GM12878 (cell line): ENCODE measurements at regions not wholly inside any gene's neighbourhood (a gene's known extent, or its start where the extent isn't known, plus 50 kb on each side); places are given as distances from the start of the nearest gene placed in this dataset.

ENCODE experiments used
- ATAC-seq: fragments of 200-7000 bp; cut with Tn5 transposase; 3 replicates; pipeline ENCODE4 v1.9.1; 2020; ENCODE audit warnings: mild to moderate bottlenecking, moderate library complexity
- BruUV-seq: library from RNA; stranded (reverse); fragments of 400-500 nt; replicated peaks from 2 replicates; lab custom pipeline; 2021; lab: Mats Ljungman, UMichigan
- CTCF ChIA-PET: fragments of 300-600 bp; sonication (Branson Sonifier 250); formaldehyde crosslinking; extraction: SDS; loops from one replicate; lab custom pipeline; 2021; ENCODE audit warnings: inconsistent platforms; lab: Yijun Ruan, JAX
- POLR2A ChIA-PET: fragments of 350-600 bp; formaldehyde crosslinking; extraction: SDS; loops from one replicate; lab custom pipeline; 2021; ENCODE audit warnings: inconsistent platforms; lab: Charles Lee
- RAD21 ChIA-PET: fragments of 300-600 bp; sonication (Branson Sonifier 250); formaldehyde crosslinking; loops from one replicate; lab custom pipeline; 2023; ENCODE audit warnings: antibody characterized with exemption; ENCODE audit not compliant: unreplicated experiment; lab: Charles Lee
- SMC1A ChIA-PET: fragments of 300-600 bp; sonication (Branson Sonifier 250); formaldehyde crosslinking; loops from one replicate; lab custom pipeline; 2023; ENCODE audit not compliant: unreplicated experiment, uncharacterized antibody; lab: Charles Lee
- DNase-seq: peaks from one replicate; pipeline ENCODE4 v3.0.0-alpha.2; 2011; ENCODE audit warnings: low read depth, low spot score
- FAIRE-seq: peaks from 3 replicates; lab custom pipeline; 2011; peaks lifted over from hg19 to GRCh38; lab: Jason Lieb, UNC
- H2AFZ ChIP-seq: 2 replicates; pipeline ENCODE4 v1.6.0; 2011; ENCODE audit warnings: low read depth, low read length, control low read depth; ENCODE audit not compliant: control insufficient read depth
- H3K27ac ChIP-seq: 2 replicates; pipeline ENCODE4 v1.5.1; 2011; ENCODE audit warnings: control low read depth; ENCODE audit not compliant: control insufficient read depth, insufficient read depth
- H3K27me3 ChIP-seq, 2 experiments: replicated peaks in 1 of 2; 2 replicates each; pipeline versions ENCODE4 v1.6.0 to v1.6.1; 2011; ENCODE audit warnings: low read length in 1 of 2; ENCODE audit not compliant: control insufficient read depth in 2 of 2, insufficient read depth in 2 of 2
- H3K36me3 ChIP-seq, 2 experiments: 2 replicates each; pipeline ENCODE4 v1.5.1; 2011; ENCODE audit warnings: low read length in 1 of 2; ENCODE audit not compliant: control insufficient read depth in 2 of 2, insufficient read depth in 2 of 2
- H3K4me1 ChIP-seq: 2 replicates; pipeline ENCODE4 v1.6.1; 2011; ENCODE audit warnings: mild to moderate bottlenecking, low read length, moderate library complexity, mixed read lengths; ENCODE audit not compliant: control insufficient read depth, insufficient read depth
- H3K4me2 ChIP-seq: 2 replicates; pipeline ENCODE4 v1.6.0; 2011; ENCODE audit warnings: control low read depth; ENCODE audit not compliant: control insufficient read depth, insufficient read depth
- H3K4me3 ChIP-seq: fragments of 200-600 bp; sonication (generic); 2 replicates; pipeline ENCODE4 v1.5.1; 2016
- H3K79me2 ChIP-seq: 2 replicates; pipeline ENCODE4 v1.6.0; 2011; ENCODE audit warnings: low read length; ENCODE audit not compliant: control insufficient read depth, insufficient read depth
- H3K9ac ChIP-seq: 2 replicates; pipeline ENCODE4 v1.8.0; 2011; ENCODE audit warnings: low read length, control low read depth, mixed read lengths; ENCODE audit not compliant: control insufficient read depth, insufficient read depth
- H3K9me3 ChIP-seq: replicated peaks from 3 replicates; pipeline ENCODE4 v1.5.1; 2011; ENCODE audit warnings: mild to moderate bottlenecking, low read length; ENCODE audit not compliant: control insufficient read depth, insufficient read depth
- H4K20me1 ChIP-seq: 2 replicates; pipeline ENCODE4 v1.6.0; 2011; ENCODE audit not compliant: control insufficient read depth, insufficient read depth
- ASH2L ChIP-seq: fragments of 300-600, 200-600 bp; sonication (generic); IDR thresholded peaks from 2 replicates; pipeline ENCODE4 v1.6.1; 2017; ENCODE audit warnings: low read depth, mild to moderate bottlenecking, borderline replicate concordance
- BACH1 ChIP-seq: fragments of 450-650 bp; IDR thresholded peaks from 2 replicates; pipeline ENCODE4 v1.6.1; 2017; ENCODE audit warnings: mild to moderate bottlenecking, borderline replicate concordance
- CEBPB ChIP-seq, 2 experiments: fragments of 150-350 bp in 1 of 2; IDR thresholded peaks; 2 replicates each; pipeline ENCODE4 v1.6.1; 2012 to 2014; ENCODE audit warnings: low read depth in 2 of 2, low read length in 2 of 2, borderline replicate concordance in 1 of 2, inconsistent platforms in 1 of 2
- DPF2 ChIP-seq: fragments of 450-650 bp; IDR thresholded peaks from 2 replicates; pipeline ENCODE4 v1.6.1; 2017; ENCODE audit warnings: mild to moderate bottlenecking
- IKZF2 ChIP-seq, 2 experiments: fragments of 450-650 bp; IDR thresholded peaks; 2 replicates each; pipeline ENCODE4 v1.6.1; 2017; ENCODE audit warnings: mild to moderate bottlenecking in 2 of 2, moderate library complexity in 2 of 2
- IRF5 ChIP-seq: fragments of 450-650 bp; IDR thresholded peaks from 2 replicates; pipeline ENCODE4 v1.6.1; 2017; ENCODE audit warnings: borderline replicate concordance
- MTA3 ChIP-seq: IDR thresholded peaks from 2 replicates; pipeline ENCODE4 v1.6.1; 2012; ENCODE audit warnings: low read length, inconsistent platforms, borderline replicate concordance
- PBX3 ChIP-seq: IDR thresholded peaks from 2 replicates; pipeline ENCODE4 v1.6.1; 2011; ENCODE audit warnings: mild to moderate bottlenecking, low read depth, low read length, moderate library complexity; ENCODE audit not compliant: insufficient replicate concordance
- SMC3 ChIP-seq: IDR thresholded peaks from 2 replicates; pipeline ENCODE4 v1.6.1; 2011; ENCODE audit warnings: low read length, improper control_type of control experiment, borderline replicate concordance
- SREBF1 ChIP-seq: IDR thresholded peaks from 2 replicates; pipeline ENCODE4 v1.6.1; 2012; ENCODE audit warnings: mild to moderate bottlenecking, low read length
- SUPT20H ChIP-seq: IDR thresholded peaks from 2 replicates; pipeline ENCODE4 v1.6.1; 2011; ENCODE audit warnings: low read depth, mild to moderate bottlenecking, low read length, moderate library complexity, borderline replicate concordance; ENCODE audit not compliant: control insufficient read depth
- TCF3 ChIP-seq: IDR thresholded peaks from 2 replicates; pipeline ENCODE4 v1.6.1; 2012; ENCODE audit warnings: low read depth, mild to moderate bottlenecking, low read length, borderline replicate concordance; ENCODE audit not compliant: insufficient read depth
- WGBS: methylation state at CpG from one replicate; pipeline ENCODE4 v1.1.6; 2016; ENCODE audit warnings: low lambda C conversion rate; ENCODE audit not compliant: insufficient replicate concordance, insufficient coverage; ENCODE audit errors: missing lambda C conversion rate; 5-methylcytosine and 5-hydroxymethylcytosine counted together
- in situ Hi-C: fragments of 300-500 bp; cut with MboI; formaldehyde crosslinking; loops from 9 replicates; pipeline ENCODE4 v1.14.3; 2018; ENCODE audit warnings: mixed read lengths
- intact Hi-C: fragments of 100-400 bp; cut with micrococcal nuclease; formaldehyde crosslinking; loops from one replicate; pipeline ENCODE4 v1.14.2; 2022; ENCODE audit not compliant: unreplicated experiment
- TF ChIP-seq, protein P1 (sequence below): IDR thresholded peaks from 2 replicates; pipeline ENCODE4 v1.6.1; 2011; ENCODE audit warnings: low read depth, mild to moderate bottlenecking, low read length, moderate library complexity, borderline replicate concordance; ENCODE audit errors: extremely low read depth

DNA sequence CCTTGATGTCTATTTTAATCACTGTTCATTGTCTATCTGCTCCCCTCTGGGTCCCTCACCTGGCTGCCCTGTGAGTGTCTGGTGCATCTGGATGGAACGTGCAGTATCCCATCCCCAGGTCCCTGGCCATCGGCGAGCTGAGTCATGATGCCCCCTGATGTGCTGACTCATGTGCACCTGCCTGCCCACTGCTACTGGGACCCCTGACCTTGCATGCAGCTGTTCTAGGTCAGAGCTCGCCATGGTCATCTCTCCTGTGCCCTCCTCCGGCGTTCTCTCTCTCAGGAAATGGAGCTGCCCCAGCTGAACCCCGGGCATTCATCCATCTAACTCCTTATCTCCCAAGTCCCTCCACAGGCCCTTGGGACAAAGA is 516.2 kb upstream of the HS6ST1 start:
- DNase-seq (no peak), ATAC-seq (no peak), FAIRE-seq (no peak)
- ChIA-PET RAD21 (interaction anchor here (0.5 kb wide), 1 partner anchor 136 kb away, joined by 5 read pairs; no protein-coding TSS in a partner anchor), POLR2A (no interaction called here), SMC1A (no interaction called here), CTCF (no interaction called here)
- in situ Hi-C loops (no loop called here), intact Hi-C loops (no loop called here)
- BruUV-seq: no TSS peak
- Histone ChIP-seq H4K20me1 (no peaks in the 10 kb centered on the region), H2AFZ (no peak overlapping the region), H3K27me3 (no peaks in the 10 kb centered on the region), H3K9me3 (no peaks in the 10 kb centered on the region), H3K4me1 (no peaks in the 10 kb centered on the region), H3K9ac (no peak overlapping the region), H3K4me2 (no peak overlapping the region), H3K79me2 (no peaks in the 10 kb centered on the region), H3K4me3 (no peak overlapping the region), H3K36me3 (no peaks in the 10 kb centered on the region), H3K27ac (no peak overlapping the region)
- WGBS: 21% methylated on average over 6 of the region's 7 CpGs
- TF ChIP-seq SREBF1: no peak

- no peaks in the 10 kb centered on the region for H3K79me2 ChIP-seq
- no peaks in the 10 kb centered on the region for H3K4me1 ChIP-seq
- no peak overlapping the region for H3K4me2 ChIP-seq
- no peak overlapping the region for H3K9ac ChIP-seq
- H3K4me3 ChIP-seq: no peak overlapping the region
- intact Hi-C loops: no loop called here
- WGBS: 14% methylated on average over 10 of the region's 10 CpGs
- SMC1A ChIA-PET: no interaction called here
- no peaks in the 10 kb centered on the region for H3K9me3 ChIP-seq
- H2AFZ ChIP-seq: no peak overlapping the region
- POLR2A ChIA-PET: no interaction called here
- RAD21 ChIA-PET: interaction anchor here (0.5 kb wide), 1 partner anchor 135 kb away, joined by 5 read pairs; no protein-coding TSS in a partner anchor
- no peaks in the 10 kb centered on the region for H4K20me1 ChIP-seq
- H3K36me3 ChIP-seq: no peaks in the 10 kb centered on the region
- CTCF ChIA-PET: no interaction called here
- no peak overlapping the region for H3K27ac ChIP-seq
- DNase-seq (no peak), ATAC-seq (no peak), FAIRE-seq (no peak)
- no TSS peak for BruUV-seq
- in situ Hi-C loops: no loop called here
- H3K27me3 ChIP-seq: no peaks in the 10 kb centered on the region
- TF ChIP-seq IRF5 (no peak), SUPT20H (no peak), PBX3 (no peak), MTA3 (no peak), ASH2L (no peak), IKZF2 (IDR thresholded peaks at IDR 0.05) (no peak), CEBPB (IDR thresholded peaks at IDR 0.05; ENCODE audit: borderline replicate concordance in 1 of 2, low read depth in 2 of 2, low read length in 2 of 2) (no peak), DPF2 (no peak), TCF3 (no peak), SMC3 (no peak), BACH1 (no peak)
- TF ChIP-seq, protein P1, sequence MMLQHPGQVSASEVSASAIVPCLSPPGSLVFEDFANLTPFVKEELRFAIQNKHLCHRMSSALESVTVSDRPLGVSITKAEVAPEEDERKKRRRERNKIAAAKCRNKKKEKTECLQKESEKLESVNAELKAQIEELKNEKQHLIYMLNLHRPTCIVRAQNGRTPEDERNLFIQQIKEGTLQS: no peak
Observed at GRCh38 chr2:128835342-128835855, 516.7 kb upstream of the HS6ST1 start.
